HL-60/S4 treated with phorbol 12-myristate 13-acetate at 8.2 ng/mL for 4 days and 3 days (cell line): ENCODE measurements at regions not wholly inside any gene's neighbourhood (a gene's known extent, or its start where the extent isn't known, plus 50 kb on each side); places are given as distances from the start of the nearest gene placed in this dataset.

Experiments used
- in situ Hi-C: fragments of 300-500 bp; cut with MboI; formaldehyde crosslinking; loops from 2 replicates; pipeline ENCODE4 v1.15.0; 2022; ENCODE audit warnings: low sequenced_read_pairs

- in situ Hi-C loops = no loop called here
Observed at GRCh38 chr4:138964716-138965426, 50.7 kb upstream of the NOCT start.

DNA sequence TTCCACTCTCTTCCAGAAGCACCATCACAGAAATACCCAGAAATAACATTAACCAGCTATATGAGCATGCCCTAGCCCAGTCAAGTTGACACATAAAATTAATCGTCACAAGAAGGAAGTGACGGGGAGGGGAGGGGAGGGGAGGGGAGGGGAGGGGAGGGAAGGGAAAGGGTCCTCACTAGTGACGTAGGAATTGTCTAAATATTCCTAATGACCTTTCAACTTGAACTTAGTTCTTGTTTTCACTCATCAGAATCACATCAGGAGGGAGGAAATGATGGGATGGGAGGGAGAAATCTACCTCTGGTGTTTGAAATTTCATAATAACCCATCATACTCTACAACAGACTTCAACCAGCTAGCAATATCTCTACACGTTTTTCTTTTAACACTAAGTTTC lies 52.2 kb upstream of the NOCT start:
- in situ Hi-C loops = no loop called here

DNA sequence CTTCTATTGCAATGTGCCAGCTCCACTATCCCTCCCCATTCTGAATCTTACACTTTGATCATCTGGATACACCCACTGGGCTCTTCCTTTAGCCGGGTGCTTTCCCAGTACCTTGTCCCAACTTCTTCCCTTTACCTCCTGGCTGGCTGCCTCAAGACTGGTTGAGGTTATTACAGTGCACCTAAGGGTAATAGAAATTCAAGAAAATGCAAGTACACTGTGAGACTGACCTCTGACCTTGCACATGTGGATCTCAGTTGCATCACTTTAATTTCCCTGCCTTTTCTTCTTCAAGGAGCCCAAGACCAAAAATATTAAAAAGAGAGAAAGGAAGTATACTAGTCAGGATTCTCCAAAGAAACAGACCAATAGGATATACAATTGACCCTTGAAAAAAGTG lies 53.9 kb upstream of the NOCT start:
- in situ Hi-C loops = no loop called here

DNA sequence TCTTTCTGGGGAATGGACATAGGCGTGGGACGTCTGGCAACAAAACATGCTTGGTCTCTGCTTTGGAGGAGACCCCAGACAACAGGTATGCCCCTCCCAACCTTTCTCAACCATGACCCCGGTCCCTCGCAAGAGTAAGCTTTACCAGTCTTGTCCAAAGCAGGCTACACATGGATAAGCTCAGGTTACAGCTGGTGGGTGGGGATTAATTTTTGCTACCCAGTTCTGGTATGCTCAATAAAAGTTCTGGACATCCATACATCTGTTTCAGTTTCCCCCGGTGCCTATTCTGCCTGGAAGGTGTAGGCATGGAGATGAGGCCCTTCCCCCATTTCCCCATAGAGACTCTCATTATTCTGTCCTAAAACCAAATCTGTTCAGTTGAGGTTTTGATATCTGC lies 54.5 kb upstream of the NOCT start:
- in situ Hi-C loops = no loop called here

GRCh38 chr4:138960175-138960710 lies 55.3 kb upstream of the NOCT start:
- in situ Hi-C loops = no loop called here

DNA sequence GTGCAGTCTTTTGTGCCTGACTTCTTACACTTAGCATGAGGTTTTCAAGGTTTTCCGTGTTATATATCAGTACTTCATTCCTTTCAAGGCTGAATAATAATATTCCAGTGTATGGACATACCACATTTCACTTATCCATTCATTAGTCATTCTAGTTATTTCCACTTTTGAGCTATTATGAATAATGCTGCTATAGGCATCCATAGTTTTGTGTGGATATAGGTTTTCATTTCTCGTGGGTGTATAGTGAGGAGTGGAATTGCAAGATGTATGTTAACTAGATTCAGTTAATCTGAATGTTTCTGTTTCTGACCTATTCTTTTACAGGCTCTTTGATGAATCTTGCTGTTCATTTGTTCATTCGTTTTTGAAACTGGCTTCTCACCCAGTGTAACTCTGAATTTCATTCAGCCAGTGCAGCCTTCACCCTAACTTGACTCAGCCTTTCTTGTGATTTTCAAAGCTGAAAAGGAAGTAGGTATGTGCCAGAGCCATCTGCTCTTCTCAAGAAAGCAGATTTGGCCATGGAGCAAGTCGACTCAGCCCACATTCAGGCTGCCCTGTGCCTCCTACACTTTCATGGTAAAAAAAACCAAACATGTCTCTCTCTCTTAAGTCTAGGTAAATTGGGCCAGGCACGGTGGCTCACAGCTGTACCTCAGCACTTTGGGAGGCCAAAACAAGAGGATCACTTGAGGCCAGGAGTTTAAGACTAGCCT lies 56.3 kb upstream of the NOCT start:
- in situ Hi-C loops = no loop called here

DNA sequence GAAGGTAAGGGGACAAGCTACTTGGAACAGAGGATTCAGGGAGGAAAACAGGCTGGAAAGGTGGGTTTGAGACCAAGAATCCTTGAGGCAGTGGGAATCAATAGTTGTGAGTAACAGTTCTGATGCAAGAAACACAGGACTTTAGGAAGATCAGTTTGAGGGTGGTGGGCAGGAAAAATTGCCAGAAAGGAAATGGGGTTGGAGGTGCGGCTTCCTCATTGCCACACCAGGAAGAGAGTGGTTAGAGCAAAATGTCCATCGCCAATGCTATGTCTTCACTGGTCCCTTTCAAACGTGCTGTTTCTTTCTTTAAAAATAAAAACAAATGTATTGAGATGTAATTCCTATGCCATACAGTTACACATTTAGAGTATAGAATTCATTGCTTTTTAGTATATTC lies 57.1 kb upstream of the NOCT start:
- in situ Hi-C loops = no loop called here

GRCh38 chr4:138957302-138957701 lies 58.3 kb upstream of the NOCT start:
- in situ Hi-C loops = no loop called here

DNA sequence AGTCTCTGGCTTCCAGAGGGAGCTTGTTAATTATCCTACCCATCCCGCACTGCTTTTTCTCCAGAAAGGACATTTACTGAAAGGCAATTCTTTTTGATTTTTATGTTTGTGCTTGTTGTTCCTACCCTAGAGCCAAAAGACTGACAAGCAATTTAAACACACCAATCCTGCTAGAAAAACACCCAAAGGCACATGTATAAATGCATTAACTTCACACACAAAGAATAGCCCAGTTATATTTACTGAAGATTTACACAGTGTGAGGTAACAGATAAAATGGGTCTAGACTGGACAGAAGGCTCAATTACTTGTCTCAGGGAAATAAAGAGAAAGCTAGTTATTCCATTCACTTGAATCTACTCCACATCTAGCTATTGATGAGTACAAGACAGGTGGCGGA lies 61.2 kb upstream of the NOCT start:
- in situ Hi-C loops = no loop called here

- in situ Hi-C loops = no loop called here
Observed at GRCh38 chr4:138953961-138954371, 61.6 kb upstream of the NOCT start.

DNA sequence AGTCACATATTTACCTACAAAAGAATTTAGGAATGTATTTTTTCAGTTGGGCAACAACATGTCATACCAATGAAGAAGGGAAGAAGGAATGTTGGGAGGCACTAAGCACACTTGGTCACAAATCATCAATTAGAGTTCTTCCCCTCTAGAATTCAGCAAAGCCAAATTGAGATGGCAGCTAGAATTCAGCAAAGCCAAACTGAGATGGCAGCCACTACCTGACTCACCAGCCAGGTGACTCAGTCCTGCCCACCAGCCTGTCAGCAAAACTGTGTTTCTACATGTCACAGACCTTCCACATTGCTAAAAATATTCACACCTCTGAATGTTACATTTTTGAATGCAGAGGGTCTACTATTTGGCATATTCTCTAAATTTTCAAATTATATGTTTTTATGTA lies 63.2 kb upstream of the NOCT start:
- in situ Hi-C loops = no loop called here

GRCh38 chr4:138951764-138952163 lies 63.8 kb upstream of the NOCT start:
- in situ Hi-C loops = no loop called here

- in situ Hi-C loops = no loop called here
Observed at GRCh38 chr4:138949866-138950265, 65.7 kb upstream of the NOCT start.

- in situ Hi-C loops = no loop called here
Observed at GRCh38 chr4:138948918-138949317, 66.7 kb upstream of the NOCT start.

DNA sequence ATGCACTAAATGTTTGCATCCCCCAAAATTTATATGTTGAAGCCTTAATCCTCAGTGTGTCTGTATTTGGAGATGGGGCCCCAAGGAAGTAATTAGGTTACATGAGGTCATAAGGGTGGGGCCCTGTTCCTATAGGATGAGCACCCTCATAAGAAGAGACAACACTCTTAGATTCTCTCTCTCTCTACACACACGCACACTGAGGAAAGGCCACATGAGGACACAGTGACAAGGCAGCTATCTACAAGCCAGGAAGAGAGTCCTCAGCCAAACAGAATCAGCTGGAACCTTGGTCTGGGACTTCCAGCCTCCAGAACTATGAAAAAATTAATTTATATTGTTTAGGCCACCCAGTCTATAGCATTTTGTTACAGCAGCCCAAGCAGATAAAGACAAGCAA lies 69.3 kb upstream of the NOCT start:
- in situ Hi-C loops = no loop called here

DNA sequence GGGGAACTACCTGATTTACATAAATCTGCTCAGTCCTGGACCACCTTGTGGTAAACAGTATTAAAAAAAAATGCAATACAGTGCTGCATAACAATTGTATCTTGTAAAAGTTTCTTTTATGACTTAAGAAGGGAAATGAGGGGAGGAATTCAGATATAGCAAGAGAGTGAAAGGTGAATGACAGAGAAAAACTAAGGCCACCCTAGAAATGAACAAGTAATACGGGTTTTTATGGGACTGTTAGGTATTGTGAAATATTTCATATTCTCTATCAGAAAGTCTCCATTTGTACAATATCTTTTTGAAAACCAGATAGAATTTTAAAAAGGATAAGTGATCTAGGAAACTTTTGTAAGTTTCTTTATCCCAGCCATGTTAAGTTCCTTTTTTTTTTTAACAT lies 69.7 kb upstream of the NOCT start:
- in situ Hi-C loops = no loop called here

GRCh38 chr4:138945401-138945800 lies 70.2 kb upstream of the NOCT start:
- in situ Hi-C loops = no loop called here

DNA sequence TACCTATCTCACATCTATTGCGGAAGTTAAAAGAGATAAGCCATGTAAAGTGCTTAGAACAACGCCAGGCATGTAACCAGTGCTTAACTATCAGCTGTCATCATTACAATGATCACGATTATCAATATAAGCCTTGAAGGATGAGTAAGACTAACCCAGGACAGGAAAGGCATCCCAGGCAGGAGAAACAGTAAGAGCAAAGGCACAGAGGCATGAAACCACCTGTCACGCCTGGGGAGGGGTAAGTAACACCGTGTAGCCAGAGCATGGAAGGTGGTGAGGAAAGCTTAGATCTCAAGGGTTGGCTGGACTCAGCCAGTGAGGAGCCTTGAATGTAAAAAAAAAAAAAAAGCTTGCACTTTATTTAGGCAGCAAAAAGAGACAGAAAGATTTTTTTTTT lies 71.7 kb upstream of the NOCT start:
- in situ Hi-C loops = no loop called here

DNA sequence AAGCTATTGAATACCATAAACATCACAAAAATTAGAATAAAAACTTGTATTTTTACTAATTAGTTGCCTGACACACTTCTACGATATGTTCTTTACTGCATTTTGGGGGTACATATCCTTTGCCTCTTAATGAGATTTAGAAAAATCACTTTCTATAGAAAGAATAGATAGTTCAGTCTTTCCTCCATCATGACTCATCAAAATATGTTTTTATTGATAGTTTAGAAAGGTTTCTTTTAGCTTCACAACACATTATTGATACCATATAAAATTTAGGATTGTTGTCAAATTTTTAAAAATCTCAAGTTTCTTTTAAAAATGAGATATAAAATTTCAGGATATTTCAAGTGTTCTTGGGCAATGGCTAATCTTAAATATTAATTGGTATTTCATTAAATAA lies 74.5 kb upstream of the NOCT start:
- in situ Hi-C loops = no loop called here

- in situ Hi-C loops = no loop called here
Observed at GRCh38 chr4:138939960-138940359, 75.6 kb upstream of the NOCT start.

- in situ Hi-C loops = no loop called here
Observed at GRCh38 chr4:138938366-138938690, 77.3 kb upstream of the NOCT start.

DNA sequence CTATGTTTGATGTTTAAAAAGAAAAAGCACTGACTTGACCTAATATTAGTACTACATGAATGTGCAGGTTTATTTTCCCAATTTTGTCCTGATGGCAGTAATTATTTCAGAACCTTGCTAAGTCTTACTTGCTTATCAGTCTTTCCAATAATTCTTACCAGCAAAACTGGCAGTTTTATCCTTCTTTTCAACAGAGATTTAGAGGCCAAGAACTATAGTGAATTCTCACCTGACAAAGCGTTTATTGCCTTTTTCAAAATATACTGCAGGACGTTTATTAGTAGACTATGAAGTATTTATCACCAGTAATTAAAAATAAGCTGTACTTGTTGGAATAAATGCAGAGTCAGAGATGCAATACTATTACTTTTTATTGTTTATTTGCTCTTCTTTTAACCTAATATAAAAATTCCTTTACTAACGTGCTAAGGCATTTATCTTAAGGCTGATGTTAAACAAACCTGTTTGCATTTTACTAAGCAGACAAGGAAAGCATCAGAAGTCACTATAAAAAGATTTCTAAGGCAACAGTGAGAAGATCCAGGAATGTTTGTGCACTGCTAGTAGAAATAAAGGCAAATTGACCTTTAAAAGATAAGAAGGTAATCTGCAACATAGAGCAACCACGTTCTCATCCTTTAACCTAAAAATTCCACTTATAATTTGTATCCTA lies 80.3 kb upstream of the NOCT start:
- in situ Hi-C loops = no loop called here
